ENCODE measurements at regions not wholly inside any gene's neighbourhood (a gene's known extent, or its start where the extent isn't known, plus 50 kb on each side); places are given as distances from the start of the nearest gene placed in this dataset.

DNA sequence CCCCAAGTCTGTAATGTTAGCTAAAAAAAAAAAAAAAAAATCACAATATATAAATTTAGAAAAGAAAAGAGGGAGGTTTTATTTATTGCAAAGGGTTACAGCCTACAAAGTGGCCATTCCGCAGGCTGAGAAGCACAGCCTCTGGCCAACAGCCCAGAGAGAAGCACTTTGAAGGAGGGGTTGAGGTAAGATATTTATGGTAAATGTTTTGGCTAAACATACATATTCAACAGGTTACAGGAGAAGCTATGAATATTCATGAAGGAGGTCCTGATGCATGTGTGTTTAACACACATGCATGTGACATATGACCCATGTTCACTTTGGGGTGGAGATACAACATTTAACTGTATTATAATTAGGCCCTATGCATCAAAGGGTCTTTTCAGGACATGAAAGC is 158.5 kb downstream of the TMEM114 start:
- TF ChIP-seq, protein P1, sequence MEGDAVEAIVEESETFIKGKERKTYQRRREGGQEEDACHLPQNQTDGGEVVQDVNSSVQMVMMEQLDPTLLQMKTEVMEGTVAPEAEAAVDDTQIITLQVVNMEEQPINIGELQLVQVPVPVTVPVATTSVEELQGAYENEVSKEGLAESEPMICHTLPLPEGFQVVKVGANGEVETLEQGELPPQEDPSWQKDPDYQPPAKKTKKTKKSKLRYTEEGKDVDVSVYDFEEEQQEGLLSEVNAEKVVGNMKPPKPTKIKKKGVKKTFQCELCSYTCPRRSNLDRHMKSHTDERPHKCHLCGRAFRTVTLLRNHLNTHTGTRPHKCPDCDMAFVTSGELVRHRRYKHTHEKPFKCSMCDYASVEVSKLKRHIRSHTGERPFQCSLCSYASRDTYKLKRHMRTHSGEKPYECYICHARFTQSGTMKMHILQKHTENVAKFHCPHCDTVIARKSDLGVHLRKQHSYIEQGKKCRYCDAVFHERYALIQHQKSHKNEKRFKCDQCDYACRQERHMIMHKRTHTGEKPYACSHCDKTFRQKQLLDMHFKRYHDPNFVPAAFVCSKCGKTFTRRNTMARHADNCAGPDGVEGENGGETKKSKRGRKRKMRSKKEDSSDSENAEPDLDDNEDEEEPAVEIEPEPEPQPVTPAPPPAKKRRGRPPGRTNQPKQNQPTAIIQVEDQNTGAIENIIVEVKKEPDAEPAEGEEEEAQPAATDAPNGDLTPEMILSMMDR (IDR thresholded peaks at IDR 0.05; ENCODE audit: low read length): no peak
- TF ChIP-seq EZH2 (optimal IDR thresholded peaks at IDR 0.05; ENCODE audit: low read depth, low read length): no peak

Measured in MM.1S (cell line).